ENCODE measurements at regions not wholly inside any gene's neighbourhood (a gene's known extent, or its start where the extent isn't known, plus 50 kb on each side); places are given as distances from the start of the nearest gene placed in this dataset.
"Not testable (repeated sequence)": the region's sequence is repeated elsewhere in the genome, so short reads cannot be mapped to it uniquely, and the experiment has no call there.

DNA sequence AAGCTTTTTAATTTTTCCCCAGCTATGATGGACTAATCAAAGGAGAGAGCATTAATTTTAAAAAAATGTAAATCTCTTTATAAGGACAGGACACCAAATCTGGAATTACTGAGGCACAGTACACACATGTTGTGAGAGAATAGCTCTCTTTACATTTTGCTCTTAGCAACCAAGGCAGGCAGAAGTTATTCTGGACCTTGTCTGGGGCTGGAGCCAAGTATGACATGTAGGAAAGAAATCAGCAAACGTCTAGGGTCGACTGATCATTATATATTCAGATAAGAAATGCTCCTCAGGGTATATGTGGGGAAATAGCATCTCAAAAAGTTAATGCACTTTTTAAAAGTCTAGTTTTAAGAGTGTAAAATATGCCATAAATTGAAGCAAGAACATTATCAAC lies 1330.0 kb upstream of the CELF4 start:
- no peak for DNase-seq

GRCh38 chr18:38887671-38888020 lies 1322.0 kb upstream of the CELF4 start:
- DNase-seq, result no peak

DNA sequence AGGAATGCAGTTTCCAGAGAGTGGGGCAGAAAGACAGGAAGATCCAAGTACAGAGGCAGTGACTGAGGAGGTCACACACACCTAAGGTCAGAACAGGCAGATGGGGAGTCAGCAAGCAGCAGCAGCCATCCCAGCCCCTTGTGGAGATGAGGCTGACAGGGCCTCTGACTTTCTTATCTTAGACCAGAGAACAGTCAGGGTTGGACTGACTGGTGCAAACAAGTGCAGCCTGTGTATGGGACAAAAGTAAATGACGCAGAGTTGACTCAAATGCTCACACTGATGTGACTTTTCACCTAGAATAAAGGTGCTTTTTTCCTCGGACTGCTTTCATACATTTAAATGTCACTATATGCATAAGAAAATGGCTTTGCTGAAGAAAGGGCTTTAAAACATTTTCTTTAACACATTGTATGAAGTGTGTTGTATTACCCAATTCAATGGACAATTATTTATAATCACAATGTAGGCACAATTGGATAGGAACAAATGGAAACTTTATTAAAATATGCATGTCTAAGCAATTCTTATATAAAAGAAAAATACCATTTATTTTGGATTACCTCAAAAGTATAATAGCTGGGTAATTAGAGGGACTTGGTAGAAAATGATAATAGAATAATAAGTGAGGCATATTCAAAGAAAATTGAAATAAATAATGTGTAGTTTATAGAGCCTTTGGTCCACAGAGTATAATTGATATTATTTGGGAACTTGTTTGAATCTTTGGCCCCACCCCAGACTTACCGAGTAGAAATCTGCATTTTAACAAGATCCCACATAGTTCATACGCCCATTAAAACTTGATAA lies 1321.5 kb upstream of the CELF4 start:
- no peak for DNase-seq

GRCh38 chr18:38886235-38886634 lies 1320.6 kb upstream of the CELF4 start:
- DNase-seq, result no peak

GRCh38 chr18:38884050-38884449 lies 1318.5 kb upstream of the CELF4 start:
- no peak for DNase-seq

DNA sequence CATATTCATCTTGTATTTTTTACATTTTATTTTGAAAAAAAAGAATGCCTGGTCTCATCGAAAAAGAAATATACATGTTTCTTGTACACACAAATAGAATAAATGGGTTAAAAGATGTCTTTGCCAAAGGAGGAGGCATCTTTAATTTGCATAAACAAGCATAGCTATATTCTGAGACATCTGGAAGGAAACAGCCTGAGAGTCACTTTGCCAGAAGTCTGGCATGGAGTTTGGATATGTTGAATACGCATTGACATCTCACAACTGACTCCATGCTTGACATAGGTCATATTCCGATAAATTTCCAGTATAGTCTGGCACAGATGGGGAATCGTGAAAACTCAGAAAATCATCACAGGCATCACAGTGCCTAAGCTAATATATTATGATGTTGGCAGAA lies 1317.5 kb upstream of the CELF4 start:
- no peak for DNase-seq

DNA sequence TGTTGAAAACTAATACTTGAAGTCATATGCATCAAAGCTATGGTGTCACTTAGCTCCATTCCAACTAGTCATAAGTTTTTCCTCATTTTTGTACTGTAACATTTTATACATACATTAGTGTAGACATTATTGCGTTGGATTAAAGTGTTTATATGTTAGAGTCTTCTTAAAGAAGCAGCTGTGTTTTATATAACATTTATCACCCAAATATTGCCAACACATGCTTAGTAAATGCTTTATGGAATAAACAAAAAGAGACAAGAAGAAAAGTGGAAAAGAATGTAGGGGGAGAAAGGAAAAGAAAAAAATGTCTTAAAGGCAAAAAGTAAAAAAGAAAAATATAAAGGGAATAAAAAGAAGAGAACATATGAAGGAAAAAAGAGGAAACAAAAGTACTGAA lies 1314.3 kb upstream of the CELF4 start:
- DNase-seq, result no peak

DNA sequence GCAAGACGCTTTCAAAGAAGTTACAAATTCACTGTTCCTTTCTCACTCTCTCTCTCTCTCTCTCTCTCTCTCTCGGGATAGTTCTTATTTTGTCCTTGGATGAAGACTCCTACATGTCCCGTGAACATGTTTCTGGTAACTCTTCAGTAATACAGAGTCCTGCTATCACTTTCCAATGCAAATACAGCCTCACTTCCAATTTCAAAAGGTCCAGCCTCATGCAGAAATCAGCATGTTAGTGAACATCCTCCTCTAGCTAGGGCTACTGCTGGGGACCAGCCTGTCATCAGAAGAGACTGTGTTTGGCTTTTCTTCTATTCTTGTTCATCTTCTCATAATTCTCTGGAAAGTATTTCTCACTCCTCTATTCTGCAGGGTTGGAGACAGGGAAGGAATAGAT lies 1306.7 kb upstream of the CELF4 start:
- DNase-seq, result no peak

DNA sequence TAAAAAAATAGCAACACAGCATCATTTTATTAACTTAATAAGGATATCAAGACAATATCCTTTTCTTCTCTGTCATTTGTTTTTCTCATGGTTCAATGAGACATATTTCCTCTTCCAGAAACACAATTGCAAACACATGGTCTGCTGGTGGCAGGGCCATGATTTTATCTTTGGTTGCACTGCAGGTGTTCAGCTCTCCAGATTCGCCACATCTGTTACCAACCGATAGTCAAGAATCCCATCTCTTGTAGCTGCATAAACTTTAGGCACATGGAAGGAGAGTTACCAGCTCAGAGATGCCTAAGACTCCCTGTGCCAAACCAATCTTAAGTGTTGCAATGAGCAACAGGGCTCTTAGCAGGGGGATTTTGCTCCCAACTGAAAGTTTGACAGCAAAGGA lies 1303.2 kb upstream of the CELF4 start:
- DNase-seq, result no peak

- DNase-seq, result no peak
These were observed 1302.1 kb upstream of the CELF4 start for GRCh38 chr18:38867680-38868079.

GRCh38 chr18:38851526-38851925 lies 1285.9 kb upstream of the CELF4 start:
- DNase-seq, result no peak

GRCh38 chr18:38847326-38847725 lies 1281.7 kb upstream of the CELF4 start:
- no peak for DNase-seq

DNA sequence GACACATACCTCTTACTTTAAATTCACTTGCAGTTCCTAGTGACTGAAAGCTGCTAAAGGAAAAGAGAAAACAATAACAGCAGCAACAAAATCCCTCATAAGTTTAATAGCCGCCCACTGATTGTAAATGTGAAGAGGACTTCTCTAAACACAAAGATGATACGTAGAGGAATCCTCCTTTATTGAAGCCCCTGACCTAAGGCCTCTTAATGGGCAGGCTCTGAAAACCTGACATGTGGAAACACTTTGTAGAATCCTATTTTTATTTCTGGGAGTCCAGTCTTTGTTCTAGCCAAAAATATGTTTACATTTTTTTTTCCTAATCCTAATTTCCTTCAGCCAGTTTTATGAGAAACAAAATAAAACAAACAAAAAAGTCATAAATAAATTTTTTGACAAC lies 1277.7 kb upstream of the CELF4 start:
- DNase-seq, result no peak

DNA sequence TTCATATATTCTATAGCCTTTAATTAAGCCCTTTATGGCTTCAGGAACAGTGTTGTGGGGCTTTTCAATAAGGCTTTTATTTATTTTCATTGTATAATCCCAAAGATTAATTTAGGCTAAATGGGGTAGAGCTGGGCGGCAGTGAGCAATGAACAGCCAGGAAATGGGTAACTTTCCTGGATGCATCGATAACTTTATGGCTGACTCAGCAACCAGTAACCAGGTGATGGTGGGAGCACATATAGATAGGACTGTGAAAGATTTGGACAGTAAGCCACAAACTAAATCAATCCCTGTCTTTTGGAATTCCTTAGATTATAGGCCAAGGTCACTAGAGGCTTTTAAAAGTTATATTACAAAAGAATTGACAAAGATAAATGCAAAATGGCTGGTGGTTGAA lies 1260.6 kb upstream of the CELF4 start:
- no peak for DNase-seq

DNA sequence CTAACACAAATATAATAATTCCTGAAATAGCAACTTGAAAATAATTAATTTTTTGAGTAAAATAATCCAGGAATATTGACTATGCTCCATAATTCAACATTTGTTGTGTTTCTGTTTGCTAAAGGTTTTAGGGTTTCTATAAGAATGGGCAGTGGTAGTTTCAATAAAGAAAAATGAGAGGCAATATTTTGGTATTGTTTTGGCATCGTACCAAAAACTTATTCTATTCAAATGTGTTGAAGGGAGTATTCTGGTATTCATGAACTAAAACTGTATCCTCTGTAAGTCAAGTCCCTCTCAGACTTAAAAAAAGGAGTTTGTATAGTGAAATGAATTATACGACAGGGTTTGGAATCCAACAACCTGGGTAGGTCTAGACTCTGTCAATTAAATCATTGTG lies 1245.6 kb upstream of the CELF4 start:
- no peak for DNase-seq

- DNase-seq, result no peak
These were observed 1245.2 kb upstream of the CELF4 start for GRCh38 chr18:38810789-38811188.

- no peak for DNase-seq
These were observed 1242.3 kb upstream of the CELF4 start for GRCh38 chr18:38807915-38808314.

DNA sequence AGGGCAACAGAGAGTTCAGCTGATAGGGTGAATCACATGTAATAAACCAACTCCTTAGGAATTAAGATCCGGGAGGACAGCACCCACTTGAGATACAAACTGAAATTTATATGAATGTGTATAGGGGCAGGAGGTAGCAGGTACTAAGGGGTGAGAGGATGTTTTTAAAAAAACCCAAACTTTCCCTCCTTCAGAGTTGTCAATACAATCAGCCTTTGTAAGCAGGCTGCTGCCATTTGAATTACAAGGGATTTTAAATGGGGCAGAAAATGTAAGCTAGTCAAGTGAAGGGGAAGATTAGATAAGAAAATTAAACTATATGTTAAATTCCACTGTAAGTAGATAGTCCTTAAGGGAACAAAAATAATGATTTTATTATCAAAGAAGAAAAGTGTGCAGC lies 1239.7 kb upstream of the CELF4 start:
- no peak for DNase-seq

GRCh38 chr18:38801640-38802039 lies 1236.0 kb upstream of the CELF4 start:
- DNase-seq, result no peak

- no peak for DNase-seq
These were observed 1231.2 kb upstream of the CELF4 start for GRCh38 chr18:38796762-38797161.

- DNase-seq, result no peak
These were observed 1227.1 kb upstream of the CELF4 start for GRCh38 chr18:38792731-38793130.

- DNase-seq, result no peak
These were observed 1225.2 kb upstream of the CELF4 start for GRCh38 chr18:38790786-38791185.

GRCh38 chr18:38790303-38790702 lies 1224.7 kb upstream of the CELF4 start:
- DNase-seq, result no peak

DNA sequence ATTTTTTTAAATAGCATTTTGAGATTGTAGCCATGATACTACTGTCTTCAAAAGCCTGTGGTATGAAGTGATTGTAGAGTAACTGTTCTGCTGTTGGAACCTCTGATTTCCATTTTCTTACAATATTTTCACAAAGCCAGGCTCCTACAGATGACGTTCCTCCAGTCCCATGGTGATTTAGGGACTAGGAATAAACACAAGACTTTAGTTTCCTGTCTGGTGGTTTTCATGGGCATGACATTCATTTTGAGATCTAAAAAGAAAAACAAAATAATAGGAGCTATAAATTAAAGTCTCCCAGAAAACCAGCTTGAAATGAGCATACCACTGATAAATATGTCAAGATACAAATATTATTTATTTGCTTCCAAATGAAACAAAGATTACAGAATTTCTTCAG lies 1223.5 kb upstream of the CELF4 start:
- no peak for DNase-seq

- no peak for DNase-seq
These were observed 1221.3 kb upstream of the CELF4 start for GRCh38 chr18:38786906-38787305.

- DNase-seq, result not testable (repeated sequence)
These were observed 1206.0 kb upstream of the CELF4 start for GRCh38 chr18:38771620-38772019.

All from NCI-H1092 treated with DMSO at 0.1 percent for 48 hours (cell line).